CD4-positive, alpha-beta T cell treated with Interleukin-15 for 4 hours (primary cell): ENCODE measurements at regions not wholly inside any gene's neighbourhood (a gene's known extent, or its start where the extent isn't known, plus 50 kb on each side); places are given as distances from the start of the nearest gene placed in this dataset.

Experiments
- DNase-seq: peaks from one replicate; pipeline ENCODE4 v3.0.0-alpha.2; 2020; ENCODE audit warnings: low spot score

DNA sequence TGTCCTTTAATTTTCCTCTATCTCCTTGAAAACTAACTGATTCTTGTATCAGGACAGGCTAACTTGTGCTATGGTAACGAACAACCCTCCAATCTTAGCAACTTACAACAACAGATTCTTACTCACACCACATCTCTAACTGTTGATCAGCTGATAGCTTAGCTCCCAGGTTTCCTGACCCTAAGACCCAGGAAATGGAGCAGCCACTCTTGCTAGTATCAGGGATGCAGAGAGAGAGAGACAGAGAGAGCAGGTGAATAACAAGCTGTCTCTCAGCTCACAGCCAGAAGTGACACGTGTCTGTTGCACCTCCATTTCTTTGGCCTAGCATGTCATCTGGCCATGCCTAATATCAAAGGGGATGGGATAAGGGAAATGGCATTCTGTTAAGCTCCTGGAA lies 1289.0 kb upstream of the AUTS2 start:
- no peak for DNase-seq

DNA sequence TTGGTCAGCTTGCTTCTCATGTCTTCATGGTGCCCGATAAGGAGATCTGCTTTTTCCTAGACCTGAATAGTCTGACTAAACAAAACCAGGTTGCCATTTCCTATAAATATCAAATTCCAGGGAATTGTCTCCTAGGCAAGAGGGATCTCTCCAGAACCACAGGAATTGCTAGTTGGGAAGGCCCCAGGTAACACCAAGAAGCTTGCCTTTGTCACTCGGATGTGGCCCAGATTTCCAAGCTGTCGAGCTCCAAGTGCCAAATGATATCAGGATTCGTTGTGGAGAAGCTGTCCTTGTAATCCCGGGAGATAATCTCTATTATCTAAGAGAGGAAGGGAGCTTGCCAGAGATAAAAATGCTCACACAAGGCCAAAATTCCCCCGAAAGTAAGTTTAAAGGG lies 1288.5 kb upstream of the AUTS2 start:
- no peak for DNase-seq

DNA sequence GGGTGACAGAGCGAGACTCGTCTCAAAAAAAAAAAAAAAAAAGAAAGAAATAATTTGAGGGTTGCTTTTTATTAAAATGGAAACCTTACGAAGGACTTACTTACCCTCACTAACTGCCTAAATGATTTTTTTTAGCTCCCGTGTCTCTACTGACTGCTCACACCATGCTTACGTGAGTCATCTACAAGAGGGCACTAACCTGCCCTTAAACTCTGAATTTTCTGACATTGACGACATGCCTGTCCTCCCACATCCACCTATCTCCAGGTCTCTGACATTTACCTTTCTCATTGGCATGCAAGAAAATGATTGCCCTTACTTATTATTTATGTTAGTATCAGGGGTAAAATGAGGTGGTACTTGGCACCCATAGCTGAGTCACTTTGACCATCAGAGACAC lies 1286.3 kb upstream of the AUTS2 start:
- DNase-seq: no peak

DNA sequence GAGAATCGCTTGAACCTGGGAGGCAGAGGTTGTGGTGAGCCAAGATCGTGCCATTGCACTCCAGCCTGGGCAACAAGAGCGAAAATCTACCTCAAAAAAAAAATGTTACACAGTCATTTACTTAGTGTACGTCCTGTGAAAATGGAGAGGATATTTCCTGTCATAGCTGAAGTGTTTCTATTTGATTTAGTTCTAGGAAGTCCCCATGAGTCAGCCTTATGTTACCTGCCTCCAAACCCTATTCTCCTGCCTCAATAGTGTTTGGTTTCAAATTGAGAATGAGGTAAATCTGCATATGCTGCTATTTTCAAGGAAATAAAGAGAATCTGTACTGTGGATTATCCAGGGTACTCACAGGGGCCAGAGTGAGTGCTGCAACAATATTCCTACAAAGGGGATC lies 1284.5 kb upstream of the AUTS2 start:
- no peak for DNase-seq

DNA sequence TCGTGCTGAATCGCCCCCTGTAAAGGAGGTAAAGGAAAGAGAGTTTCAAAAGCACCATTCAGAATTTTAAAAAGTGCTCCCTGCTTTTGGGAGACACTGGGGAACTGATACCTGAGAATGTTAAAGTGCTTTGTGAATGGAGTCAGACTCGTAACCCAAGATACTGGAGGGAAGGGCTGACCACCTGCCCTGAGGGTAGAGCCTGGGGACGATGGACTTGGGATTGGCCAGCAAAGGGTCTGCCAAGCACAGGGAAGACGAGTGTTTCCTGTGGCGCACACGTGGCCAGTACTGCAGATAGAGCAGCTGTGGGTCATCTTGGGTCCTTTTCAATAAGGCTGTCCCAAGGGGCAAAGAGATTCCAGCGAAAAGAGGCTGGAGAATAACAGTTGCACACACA lies 1284.1 kb upstream of the AUTS2 start:
- no peak for DNase-seq

DNA sequence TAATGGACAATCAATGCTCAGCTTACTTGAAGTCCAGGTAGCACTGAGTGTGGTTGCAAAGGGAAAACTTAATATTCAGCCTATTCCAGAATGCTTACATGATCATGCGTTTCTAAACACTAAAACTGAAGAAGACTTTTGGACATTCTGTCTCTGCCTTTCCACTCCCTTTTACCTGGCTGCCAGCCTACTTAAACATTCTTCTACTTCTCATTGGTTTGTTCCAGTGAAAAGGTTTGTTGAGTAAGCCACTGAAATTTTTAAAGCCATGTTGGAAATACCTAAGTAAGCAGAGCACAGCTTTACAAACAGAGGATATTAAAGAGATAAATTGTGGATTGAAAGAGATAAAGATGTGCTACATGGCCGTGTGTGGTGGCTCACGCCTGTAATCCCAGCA lies 1280.8 kb upstream of the AUTS2 start:
- no peak for DNase-seq

DNA sequence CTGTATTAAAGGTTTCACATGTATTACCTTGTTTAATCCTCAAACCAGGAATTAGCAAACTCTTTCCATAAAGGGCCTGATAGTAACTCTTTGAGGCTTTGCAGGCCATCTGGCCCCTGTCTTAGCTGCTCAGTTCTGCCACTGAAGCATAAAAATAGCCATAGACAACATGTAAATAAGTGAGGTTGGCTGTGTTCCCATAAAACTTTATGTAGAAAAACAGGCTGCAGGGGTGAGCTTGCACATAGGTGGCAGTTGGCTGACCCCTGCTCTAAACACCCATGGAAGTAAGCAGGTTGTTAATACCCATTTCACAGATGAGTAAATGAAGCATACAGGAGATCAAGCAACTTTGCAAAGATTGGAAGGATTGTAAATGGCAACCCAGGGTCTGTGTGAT lies 1279.2 kb upstream of the AUTS2 start:
- no peak for DNase-seq

DNA sequence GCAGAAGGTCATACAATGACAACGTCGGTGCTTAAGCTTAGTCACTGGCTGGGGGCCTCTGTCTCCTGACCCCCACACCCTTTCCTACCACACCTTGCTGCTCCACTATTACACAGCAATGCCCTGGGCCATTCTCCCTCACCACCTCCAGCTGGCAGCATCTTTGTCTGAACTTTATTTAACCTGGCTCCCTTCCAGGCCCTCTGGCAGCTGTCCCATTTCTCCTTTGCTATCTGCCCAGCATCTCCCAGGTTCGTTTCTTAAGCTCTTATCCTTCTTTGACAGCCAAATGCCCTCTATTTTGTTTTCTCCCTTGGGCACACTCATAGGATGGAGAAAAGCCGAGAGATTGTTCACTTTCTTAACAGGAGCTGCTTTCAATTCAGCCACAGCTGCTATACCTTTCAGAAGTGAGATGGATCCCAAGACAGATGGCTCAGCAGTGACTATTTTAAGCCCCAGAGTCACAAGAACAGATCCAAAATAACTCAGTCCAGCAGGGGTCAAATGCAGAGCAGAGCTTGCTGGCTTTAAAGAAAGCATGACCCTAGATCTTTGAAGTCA lies 1277.1 kb upstream of the AUTS2 start:
- DNase-seq: no peak

DNA sequence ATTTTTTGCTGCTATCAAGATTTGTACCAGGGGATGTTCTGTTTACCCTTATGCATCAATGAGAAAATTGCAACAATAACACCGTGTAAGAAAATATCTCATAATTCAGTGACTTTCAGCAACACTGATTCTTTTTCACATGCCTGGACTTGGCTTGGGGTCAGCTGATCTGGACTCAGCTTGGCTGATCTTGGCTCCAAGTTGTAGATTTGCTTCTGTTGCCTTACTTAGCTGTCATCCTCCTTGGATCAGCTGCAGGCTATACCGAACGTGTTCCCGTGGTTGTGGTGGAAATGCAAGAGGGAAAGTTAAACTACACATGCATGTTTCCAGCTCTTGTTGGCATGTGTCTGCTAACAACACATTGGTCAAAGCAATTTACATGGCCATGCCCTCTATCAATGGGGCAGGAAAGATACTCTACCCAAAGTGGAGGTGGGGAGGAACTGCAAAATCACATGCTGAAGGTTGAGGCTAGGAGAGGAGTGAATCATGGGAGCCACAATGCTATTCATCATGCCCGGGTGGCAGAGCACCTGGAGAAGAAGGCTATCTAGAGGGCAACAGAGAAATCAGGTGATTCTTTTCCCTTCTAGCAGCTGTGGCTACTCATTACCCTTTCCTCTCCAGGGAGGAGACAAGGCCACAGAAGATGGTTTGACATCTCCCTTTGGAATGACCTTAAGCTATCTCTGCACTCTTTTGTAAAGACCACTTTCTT lies 1276.3 kb upstream of the AUTS2 start:
- DNase-seq: no peak

DNA sequence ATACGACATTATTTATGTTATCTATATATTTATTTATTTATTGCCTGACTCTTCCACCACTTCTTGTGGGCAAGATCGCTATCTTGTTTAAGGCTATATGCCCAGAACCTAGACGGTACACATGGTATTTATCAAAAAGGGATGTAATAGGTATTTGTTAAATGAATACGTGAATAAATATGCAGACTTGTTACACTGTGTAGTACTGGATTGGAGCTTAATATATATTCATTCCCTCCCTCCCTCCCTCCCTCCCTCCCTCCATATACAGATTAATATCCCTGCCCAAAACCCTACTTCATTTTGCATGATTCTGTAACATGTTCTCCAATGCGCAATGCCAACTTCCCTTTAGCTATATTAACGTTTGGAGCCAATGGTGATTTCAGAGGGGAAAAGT lies 1273.7 kb upstream of the AUTS2 start:
- no peak for DNase-seq

DNA sequence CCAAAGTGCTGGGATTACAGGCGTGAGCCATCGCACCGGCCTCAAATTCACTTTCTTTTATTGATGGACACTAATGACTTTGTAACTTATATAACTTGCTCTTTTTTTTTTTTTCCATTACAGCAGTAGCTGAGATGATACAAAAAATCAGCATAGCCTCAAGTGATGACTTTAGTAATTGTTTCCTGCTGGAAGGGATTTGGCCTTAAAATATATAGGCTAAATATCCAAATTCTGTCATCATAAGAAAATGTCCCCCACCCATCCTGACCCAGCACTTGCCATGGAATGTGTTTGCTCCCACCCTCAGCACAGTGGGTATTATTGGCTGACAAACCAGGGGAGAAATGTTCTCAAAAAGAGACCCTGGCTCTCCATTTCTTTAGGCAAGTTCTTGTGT lies 1264.1 kb upstream of the AUTS2 start:
- no peak for DNase-seq

DNA sequence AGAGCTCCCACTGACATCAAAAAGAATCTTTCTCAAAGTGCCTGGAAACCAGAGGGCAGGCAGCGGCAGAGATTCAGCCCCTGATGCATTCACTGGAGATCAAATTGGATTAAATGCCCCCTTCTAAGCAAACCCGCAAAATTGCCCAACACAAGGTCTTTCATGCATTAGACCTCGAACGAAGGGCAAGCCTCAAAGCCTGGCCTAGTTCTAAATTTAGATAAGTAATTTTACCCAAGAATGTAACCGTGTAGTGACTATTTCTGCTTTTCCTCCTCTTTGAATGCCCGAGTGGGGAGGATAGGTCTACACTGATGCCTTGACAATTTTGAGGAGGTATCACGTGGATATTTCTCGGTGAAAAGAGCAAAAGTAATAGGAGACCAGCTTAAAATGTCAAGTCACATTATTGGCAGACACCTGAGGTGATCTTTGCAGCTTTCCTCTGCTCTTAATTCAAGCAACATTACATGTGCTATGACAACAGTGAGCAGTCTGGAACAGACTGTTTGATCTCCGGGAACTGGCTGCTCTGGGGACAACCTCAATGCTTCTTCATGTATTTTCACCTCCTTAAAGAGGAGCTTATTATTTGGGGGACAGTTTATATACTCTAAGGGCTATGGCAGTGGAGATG lies 1263.5 kb upstream of the AUTS2 start:
- no peak for DNase-seq

DNA sequence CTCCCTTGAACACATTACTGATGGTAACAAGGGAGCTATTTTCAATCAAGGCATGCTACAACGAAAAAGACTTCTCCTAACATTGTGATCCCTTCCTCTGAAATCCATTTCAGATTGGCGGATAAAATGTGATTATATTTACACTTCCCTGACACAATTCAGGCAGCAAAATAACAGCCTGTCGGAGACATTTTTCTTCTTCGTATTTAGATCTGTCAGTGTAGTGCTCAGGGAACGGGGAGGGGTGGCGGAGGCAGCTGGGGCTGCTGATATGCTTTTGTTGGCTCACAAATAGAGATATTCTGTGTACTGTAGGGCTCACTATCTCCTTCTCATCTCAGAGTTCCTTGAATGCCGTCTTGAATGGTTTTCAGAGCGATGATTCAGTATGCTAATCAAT lies 1261.7 kb upstream of the AUTS2 start:
- no peak for DNase-seq

DNA sequence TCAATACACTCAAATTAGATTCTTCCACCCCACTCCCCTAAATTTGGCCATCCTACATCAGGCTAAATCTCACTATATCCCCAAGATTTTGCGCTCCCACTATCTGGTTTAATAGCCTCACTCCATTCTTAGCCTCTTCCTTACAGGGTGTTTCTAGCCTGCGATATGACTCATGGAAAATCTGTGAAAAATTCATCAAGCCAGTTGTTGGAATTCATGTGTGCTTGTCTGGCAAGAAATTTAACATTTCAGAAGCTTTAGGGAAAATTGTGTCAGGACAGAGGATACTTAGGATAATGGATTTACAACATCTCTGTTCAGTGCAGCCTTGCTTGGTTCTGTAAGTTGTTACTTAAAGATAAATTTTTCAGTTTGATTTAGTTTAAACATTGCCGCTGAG lies 1249.9 kb upstream of the AUTS2 start:
- DNase-seq: no peak

DNA sequence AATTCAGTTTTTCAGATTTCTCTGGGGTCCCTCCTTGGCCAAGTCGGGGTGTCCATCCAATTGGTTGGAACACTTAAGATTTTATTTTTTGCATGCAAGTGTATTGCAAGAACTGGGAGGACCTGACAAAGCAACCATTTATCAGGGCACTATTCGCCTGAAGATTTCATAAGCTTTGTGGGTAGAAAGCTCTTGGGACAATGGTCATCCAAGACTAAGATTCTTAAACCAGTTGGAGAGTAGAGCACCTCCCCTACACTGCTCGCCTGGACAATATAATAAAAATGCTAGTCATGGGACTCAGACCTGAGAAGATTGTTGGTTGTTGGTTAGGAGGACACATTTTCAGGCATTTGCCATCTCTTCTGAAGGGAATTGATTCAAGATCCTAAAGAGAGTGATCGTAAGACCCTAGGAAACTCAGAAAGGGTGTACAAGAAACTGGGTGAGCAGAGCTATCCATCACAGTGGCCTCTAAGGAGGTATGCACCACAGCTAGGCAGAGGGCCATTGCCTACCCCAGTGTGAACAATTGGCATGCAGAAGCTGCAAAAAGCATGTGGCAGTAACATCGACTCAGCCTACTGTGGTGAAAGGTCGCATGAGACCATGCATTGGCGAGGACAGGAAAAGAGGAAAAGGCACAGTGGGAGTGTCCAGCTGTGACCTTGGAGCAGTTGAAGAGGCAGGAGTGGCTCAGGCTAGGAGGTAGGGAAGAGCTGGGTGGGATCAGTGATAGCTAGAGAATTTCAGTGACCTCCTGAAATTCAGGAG lies 1235.3 kb upstream of the AUTS2 start:
- no peak for DNase-seq

DNA sequence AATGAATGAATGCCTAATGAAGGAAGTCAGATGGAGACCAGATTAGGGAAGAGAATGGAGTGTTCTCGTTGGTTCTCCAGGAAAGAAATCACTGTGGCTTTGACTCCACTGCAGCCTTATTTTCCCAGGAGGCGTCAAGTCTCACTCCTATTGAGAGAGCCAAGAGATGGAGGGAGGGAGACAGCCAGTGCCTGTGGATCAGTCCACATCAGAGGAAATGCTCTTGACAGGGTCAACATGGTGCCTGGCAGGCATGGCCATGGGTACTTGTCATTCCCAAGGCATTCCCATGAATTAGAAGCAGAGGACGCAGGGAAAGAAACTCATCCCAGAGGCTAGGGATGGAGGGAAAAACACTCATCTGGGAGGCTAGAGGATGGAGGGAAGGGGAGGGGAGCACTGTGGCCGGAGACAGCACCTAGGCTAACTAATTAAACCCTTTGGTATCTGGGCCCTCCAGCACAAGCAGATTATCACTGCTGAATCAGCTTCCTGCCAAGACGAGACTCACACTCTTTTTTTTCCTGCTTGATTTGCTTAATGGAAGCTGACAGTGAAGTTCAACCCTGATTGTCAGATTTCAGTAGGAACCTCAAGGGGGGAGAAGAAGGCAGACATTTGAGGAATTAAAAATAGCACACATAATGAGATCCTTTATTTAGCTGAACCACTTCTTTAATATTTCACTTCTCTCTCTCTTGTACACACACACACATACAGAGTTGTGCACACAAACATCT lies 1233.2 kb upstream of the AUTS2 start:
- no peak for DNase-seq

DNA sequence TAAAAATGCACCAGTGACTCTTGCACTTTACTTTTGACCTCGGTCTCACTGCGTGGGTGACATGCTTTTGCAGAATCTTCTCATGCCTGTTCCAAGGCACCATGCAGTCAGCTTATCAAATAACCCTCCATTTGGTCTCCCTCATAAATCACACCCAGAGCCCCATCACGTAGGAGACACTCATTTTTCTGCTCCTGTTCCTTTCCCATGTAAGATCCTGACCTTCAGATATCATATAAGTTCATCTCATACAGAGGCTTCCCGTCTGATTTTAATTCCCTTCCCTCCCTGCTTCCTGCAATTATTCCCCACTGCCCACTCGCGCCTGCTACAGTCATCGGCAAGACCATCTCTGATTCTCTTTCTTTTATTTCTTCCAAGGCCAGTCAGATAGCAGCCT lies 1226.3 kb upstream of the AUTS2 start:
- no peak for DNase-seq

DNA sequence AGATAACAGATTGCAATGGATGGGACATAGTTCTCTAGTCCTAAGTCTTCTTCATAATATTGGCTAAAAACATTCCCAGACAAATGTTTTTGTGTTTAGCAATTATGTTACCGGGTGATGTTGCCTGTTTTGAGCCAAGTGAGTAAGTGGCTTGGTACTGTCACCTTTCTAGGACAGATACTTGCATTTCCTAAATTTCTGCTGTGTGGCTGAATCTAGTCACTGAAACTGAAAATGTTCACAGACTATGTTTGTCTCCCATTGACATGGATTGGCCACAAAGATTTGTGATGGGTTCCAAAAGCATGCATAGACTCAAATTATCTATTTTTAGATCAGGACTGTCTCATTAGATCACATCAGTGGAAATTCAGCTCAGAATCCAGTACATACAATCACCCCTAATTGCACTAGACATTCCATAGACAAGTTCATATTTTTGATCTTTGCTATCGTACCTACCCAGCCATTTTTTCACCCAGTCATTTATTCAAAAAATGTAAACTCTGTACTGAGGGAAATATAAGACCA lies 1222.1 kb upstream of the AUTS2 start:
- no peak for DNase-seq

DNA sequence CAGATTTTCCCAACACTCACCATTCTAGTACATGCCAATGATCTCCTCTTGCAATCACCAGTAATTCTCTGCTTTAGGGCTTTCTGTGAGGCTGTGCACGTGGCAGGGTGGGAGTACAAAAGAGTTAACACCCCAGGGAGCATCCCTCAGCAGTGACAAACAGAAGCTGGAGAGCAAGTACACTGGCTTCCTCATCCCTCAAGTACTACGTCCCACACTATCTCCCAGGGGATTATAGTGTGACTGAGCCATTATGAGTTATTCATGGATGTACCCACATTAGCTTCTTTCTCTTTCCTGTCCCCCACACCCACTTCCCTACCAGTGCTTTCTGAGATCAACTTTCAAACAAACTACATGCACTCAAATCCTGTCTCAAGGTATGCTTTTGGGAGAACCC lies 1216.5 kb upstream of the AUTS2 start:
- DNase-seq: no peak

DNA sequence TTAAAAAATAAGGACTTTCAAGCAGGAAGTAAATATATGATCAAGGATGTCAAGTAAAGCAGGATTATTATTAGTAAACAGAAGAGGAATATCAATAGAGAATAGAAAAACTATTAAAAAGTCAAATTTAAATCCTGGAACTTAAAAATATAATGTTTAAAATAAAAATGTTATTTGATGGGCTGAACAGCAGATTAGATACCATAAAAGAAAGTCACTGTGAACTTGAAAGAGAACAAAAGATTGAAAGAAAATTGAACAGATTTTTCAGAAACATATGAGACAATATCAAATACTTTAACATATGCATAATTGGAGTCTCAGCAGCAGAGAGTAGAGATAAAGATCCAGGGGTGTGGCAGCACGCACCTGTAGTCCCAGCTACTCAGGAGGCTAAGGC lies 1213.7 kb upstream of the AUTS2 start:
- DNase-seq: no peak

DNA sequence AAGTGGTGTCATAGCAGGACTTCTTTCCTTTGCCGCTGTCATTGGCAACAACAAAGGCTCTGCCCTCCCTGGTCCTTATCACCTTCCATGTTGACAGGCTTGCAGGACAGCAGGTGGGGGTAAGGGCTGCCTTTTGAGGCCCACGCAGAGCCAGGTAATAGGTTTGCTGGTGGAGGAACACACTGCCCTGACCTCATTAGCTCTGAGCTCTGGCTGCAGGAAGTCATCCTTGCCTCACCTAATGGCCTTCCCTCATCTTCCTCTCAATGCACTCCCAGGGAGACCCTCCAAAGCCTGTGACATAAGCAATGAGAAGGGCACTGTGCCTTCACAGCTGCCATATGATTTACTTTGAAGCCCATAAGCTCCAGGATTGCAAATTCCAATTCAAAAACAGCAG lies 1205.2 kb upstream of the AUTS2 start:
- DNase-seq: no peak

DNA sequence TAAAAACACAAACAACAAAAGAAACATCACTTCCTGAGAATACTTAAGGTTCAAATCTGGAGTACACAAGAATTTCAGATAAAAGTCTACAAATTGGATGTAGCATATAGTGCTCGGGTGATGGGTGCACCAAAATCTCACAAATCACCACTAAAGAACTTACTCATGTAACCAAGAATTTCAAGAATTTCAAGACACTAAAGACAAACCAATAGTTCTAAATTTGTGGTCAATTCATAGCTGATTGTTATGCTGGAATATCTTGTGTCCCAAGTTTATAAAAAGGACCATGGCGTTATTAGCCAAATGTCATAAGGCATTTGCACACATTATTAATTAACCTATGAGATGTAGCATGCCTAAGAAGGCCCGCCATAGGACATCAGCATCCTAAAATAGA lies 1204.1 kb upstream of the AUTS2 start:
- no peak for DNase-seq
